Left lobe of liver (tissue), 2 donors: ENCODE measurements at regions not wholly inside any gene's neighbourhood (a gene's known extent, or its start where the extent isn't known, plus 50 kb on each side); places are given as distances from the start of the nearest gene placed in this dataset.
"Not testable (repeated sequence)": the region's sequence is repeated elsewhere in the genome, so short reads cannot be mapped to it uniquely, and the experiment has no call there.

Experiments
- ATAC-seq: fragments of 200-7000 bp; cut with Tn5 transposase; one replicate; pipeline ENCODE4 v1.9.1; 2020; ENCODE audit warnings: mild to moderate bottlenecking, moderate library complexity
- DNase-seq: peaks from one replicate; pipeline ENCODE4 v3.0.0-alpha.2; 2020; ENCODE audit warnings: low spot score
- donor health status: DM: no; HTN: no; CAD: no; lungs with moderate emphysema.
- donor health status: DM: no; HTN: yes; CAD: no.

DNA sequence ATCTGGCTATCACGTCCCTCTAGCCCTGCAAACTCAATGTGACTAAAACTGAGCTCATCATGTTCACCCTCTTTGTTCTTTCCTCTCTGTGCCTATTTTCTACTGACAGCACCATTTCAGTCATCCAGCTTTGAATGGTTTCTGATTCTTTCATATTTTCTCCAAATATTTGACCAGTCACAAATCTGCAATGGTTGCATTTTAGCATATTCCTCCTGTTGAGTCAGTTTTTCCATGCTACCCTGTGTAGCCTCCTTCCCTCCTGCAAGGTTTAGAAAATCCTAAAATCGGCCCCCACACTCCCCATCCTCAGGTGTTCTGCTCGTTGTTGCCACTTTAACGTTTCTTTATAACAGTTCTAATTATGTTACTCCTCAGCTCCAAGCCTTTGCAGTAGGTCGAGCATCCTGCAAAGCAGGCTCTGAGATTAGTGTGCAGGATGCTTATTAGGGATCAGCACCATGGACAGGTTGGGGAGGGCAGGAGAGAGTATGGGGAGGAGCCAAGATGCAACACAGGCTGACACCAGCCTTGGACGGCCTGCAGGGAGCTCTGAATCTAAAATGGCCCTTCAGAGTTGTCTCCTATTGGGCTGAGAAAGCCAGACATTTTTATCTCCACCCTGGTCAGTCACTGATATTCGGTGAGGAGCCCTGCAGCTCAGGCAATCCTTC lies 531.0 kb upstream of the COBL start:
- ATAC-seq: no peak
- DNase-seq: no peak

DNA sequence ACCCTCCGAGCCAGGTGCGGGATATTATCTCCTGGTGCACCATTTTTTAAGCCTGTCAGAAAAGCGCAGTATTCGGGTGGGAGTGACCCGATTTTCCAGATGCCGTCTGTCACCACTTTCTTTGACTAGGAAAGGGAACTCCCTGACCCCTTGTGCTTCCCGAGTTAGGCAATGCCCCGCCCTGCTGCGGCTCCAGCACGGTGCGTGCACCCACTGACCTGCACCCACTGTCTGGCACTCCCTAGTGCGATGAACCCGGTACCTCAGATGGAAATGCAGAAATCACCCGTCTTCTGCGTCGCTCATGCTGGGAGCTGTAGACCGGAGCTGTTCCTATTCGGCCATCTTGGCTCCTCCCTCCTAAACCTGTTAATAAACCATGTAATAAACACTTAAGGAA lies 522.5 kb upstream of the COBL start:
- DNase-seq, ATAC-seq: not testable (repeated sequence)

GRCh38 chr7:51827631-51828030 lies 511.0 kb upstream of the COBL start:
- DNase-seq (no peak), ATAC-seq (no peak)

DNA sequence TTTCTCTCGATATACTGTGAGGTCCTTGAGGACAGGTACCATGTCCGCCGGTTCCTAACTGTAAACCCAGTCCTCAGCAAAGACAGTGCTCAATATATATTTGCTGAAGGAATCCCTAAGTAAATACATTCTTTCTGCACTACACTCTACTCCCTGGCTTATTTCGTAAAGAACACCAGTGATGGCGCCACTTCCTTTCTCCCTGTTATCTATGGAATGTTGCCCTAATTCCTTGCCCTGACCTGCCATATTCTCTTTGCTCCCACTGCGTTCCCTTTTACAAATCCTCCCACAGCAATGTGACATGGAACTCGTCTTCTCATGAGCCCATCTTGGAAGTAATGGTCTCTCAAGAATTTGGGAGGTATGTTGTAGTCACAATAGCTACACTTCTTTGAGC lies 507.4 kb upstream of the COBL start:
- no peak for DNase-seq
- ATAC-seq: no peak

DNA sequence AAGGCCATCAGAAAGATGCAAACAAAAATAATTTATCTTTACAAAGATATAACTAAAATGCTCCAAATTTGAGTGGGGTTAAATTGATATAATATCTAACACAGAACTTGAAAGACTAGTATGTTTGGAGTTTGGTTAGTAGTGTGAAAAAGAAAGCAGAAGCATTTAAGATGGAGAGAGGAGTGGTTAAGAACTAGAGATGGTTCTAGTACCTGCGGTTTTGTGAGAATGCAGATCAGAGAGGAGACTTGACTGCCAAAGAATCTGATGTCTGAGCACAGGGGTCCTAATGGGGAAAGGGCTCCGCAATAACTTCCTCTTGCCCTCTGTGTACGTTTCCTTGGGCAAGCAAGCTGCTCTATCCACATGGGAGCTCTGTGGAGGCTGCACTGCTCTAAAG lies 506.8 kb upstream of the COBL start:
- DNase-seq (no peak), ATAC-seq (no peak)

GRCh38 chr7:51817694-51818225 lies 501.2 kb upstream of the COBL start:
- ATAC-seq: no peak
- DNase-seq: no peak

DNA sequence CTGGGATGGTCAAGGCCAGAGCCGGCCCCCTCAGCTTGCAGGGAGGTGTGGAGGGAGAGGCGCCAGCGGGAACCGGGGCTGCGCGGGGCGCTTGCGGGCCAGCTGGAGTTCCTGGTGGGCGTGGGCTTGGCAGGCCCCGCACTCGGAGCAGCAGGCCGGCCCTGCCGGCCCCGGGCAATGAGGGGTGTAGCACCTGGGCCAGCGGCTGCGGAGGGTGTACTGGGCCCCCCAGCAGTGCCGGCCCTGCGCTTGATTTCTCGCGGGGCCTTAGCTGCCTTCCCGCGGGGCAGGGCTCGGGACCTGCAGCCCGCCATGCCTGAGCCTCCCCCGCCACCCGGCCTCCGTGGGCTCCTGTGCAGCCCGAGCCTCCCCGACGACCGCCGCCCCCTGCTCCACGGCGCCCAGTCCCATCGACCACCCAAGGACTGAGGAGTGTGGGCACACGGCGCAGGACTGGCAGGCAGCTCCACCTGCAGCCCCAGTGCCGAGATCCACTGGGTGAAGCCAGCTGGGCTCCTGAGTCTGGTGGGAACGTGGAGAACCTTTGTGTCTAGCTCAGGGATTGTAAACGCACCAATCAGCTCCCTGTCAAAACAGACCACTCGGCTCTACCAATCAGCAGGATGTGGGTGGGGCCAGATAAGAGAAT lies 489.3 kb upstream of the COBL start:
- ATAC-seq, DNase-seq: not testable (repeated sequence)

GRCh38 chr7:51802718-51803117 lies 486.1 kb upstream of the COBL start:
- no peak for ATAC-seq
- no peak for DNase-seq

DNA sequence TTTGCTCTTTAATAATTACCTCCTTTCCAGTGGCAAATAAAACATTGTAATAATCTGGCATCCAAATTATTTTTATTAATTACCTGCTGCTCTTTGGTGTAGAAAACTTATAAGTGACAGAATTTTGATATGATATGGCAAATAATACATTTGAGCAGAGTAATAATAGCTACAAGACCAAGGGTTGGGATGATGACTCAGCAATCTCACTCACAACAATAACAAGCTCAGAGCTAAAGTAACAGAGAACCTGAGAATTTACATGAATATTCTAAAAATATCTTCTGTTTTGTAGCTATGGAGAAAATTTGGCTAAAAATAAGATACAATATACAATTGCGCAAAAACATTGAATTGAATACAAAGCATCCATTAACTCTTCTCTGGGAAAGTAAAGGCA lies 480.8 kb upstream of the COBL start:
- ATAC-seq: no peak
- no peak for DNase-seq

DNA sequence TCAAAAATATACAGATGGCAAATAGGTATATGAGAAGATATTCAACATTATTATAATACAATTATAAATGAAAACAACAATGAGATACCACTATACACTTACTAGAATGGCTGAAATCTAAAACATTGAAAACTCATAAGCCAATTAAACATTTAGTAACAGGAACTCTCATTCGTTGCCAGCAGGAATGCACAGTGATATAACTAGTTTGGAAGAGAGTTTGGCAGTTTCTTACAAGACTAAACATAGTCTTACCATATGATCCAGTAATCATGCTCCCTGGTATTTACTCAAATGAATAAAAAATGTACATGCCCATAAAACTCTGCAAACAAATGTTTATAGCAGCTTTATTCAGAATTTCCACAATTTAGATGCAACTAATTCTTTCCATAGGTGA lies 476.2 kb upstream of the COBL start:
- DNase-seq (no peak), ATAC-seq (no peak)

GRCh38 chr7:51789489-51789888 lies 472.9 kb upstream of the COBL start:
- ATAC-seq: no peak
- no peak for DNase-seq

GRCh38 chr7:51786284-51786683 lies 469.7 kb upstream of the COBL start:
- DNase-seq (no peak), ATAC-seq (no peak)

- DNase-seq (no peak), ATAC-seq (no peak)
These were observed 469.3 kb upstream of the COBL start for GRCh38 chr7:51785876-51786275.

DNA sequence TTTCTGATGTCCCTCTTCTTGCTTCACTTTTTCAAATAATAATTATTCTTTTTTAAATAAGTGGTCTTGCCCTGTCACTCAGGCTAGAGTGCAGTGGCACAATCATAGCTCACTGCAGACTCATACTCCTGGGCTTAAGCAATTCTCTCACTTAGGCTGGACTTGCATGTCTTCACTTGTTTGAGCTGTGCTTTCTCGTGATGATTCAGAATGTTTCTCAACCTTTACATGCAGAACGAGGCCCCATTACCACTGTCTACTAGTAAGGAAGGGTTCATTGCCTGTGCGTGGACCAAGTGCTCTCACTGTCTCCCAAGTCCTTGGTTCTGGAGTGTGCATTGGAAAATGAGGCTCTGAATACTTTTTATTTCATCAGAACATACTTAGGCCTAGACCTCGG lies 468.6 kb upstream of the COBL start:
- no peak for ATAC-seq

DNA sequence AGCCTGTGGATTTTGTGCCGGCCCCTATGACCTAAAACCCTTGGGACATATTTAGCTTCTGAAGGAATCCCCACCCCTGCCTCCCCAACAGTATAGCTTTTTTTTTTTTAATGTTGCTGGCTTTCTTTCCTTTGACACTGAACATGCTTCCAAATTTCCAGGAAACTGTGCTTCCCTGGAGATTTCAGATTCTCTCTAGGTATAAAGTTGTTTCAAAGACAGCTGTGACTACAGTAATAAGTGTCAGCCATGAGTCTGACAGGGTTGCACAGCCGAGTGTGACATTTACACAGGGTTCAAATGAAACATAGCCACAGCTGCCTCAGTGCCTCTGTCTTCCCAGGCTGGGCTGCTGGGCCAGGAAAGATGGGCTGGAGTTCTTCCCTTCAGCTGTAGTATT lies 466.6 kb upstream of the COBL start:
- ATAC-seq: no peak
- DNase-seq: no peak

More for the DNA sequence above, 468.6 kb upstream of the COBL start:
- no peak for DNase-seq

DNA sequence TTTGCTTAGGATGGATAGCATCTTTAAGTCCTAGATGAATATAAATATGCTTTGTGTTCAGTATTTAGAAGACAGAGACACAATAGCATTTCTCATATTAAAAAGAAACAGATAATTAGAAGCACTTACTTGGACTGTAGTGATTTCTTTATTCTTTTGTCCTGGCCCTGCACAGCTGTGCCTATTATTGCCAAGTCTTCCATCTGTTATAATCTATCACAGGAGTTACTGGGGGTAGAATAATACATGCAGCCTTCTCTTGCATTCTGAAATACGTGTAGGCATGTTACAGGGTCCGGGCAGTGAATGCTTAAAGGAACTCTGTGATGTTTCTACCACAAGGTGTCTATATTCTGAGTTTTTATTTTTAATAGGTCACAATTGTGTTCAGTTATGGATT lies 461.5 kb upstream of the COBL start:
- ATAC-seq (no peak), DNase-seq (no peak)

GRCh38 chr7:51774178-51774577 lies 457.6 kb upstream of the COBL start:
- ATAC-seq (no peak), DNase-seq (no peak)

DNA sequence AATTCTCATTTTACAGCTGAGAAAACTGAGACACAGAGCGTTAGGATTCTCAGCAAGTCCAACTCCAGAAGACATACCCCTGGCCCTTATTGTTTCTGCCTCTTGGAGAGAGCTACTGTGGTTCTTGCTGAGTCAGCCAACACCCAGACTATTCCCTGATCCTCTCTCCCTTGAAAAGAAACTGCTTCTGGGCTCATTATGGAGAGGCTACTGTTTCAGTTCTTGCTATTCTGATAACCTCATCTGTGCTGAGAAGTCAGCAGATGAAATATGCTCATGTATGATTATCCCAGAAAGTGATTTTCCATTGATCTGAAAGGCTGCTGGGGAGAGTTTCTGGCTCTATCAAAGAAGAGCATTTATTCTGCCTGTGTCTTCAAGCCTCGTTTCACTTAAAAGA lies 455.6 kb upstream of the COBL start:
- DNase-seq (no peak), ATAC-seq (no peak)

DNA sequence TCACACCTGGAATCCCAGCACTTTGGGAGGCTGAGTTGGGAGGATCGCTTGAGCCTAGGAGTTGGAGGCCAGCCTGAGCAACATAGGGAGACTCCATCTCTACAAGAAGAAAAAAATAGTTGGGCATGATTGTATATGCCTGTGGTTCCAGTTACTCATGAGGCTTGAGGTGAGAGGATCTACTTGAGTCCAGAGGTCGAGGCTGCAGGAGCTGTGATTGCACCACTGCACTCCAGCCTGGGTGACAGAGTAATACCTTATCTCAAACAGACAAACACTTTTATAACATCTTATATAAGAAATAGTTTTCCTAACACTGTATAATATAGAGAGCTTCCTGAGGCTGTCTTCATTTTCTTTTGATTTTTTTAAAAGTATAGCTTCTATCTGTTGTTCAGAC lies 448.4 kb upstream of the COBL start:
- DNase-seq: no peak
- no peak for ATAC-seq

- no peak for ATAC-seq
- no peak for DNase-seq
These were observed 443.4 kb upstream of the COBL start for GRCh38 chr7:51759985-51760384.

DNA sequence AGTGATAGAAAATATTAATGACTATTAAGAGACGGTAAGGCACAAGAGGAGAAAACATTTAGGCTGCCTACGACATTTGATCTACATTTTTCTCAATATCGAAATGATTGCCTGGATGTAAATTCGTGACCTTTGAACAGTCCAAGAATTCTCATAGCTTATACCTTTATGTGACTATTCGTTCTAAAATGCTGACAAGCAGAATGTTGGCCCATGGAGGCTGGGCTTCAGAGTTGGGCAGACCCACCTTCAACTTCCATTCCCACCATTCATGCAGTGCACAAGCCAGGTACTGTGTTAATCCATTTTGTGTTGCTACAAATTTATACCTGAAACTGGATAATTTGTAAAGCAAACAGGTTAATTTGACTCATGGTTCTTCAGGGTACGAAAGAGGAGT lies 441.4 kb upstream of the COBL start:
- ATAC-seq (no peak), DNase-seq (no peak)

DNA sequence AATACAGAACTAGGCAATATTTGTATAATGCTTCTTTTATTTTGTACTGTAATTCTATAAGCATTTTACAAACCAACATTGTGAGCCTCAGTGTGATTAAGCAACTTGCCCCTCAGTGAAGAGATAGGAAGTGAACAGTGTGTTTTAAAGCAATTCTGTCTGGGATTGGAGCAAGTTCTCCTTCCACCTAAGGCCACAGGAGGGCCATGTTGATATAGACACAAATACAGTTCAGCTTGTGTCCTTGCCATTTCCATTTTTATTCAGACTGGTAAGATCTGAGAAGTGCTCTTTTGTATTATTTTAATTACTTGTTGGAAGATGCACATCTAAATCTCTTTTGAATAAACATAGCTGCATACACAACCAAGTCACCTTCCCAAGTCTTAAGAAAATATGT lies 416.3 kb upstream of the COBL start:
- DNase-seq (no peak), ATAC-seq (no peak)

GRCh38 chr7:51732116-51732515 lies 415.5 kb upstream of the COBL start:
- DNase-seq (no peak), ATAC-seq (no peak)
